NOMO-1 (cell line): ENCODE measurements at regions not wholly inside any gene's neighbourhood (a gene's known extent, or its start where the extent isn't known, plus 50 kb on each side); places are given as distances from the start of the nearest gene placed in this dataset.
"Not testable (repeated sequence)": the region's sequence is repeated elsewhere in the genome, so short reads cannot be mapped to it uniquely, and the experiment has no call there.

ENCODE experiments used
- DNase-seq, 2 experiments: peaks; one replicate each; lab custom pipeline; 2025; ENCODE audit not compliant: unreplicated experiment in 2 of 2; lab: John Stamatoyannopoulos, UW

DNA sequence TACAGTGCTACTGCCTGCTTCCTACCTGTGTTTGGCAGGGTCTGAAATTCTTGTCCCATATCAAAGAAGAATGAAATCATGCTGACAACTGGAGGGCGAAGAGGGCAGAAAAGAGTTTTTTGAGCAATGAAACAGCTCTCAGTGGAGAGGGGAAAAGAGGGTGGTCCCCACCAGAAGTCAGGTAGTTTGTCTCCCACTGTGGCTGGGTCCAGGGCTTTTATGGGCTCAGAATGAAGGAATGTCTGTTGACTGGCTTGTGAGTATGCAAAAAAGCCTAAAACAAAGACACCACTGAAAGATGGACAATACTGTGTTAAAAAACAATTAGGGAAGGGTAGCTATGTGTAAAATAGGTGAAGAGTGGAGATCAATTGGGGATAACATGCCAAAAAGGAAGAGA lies 115.0 kb downstream of the ADAM29 start:
- DNase-seq = no peak

DNA sequence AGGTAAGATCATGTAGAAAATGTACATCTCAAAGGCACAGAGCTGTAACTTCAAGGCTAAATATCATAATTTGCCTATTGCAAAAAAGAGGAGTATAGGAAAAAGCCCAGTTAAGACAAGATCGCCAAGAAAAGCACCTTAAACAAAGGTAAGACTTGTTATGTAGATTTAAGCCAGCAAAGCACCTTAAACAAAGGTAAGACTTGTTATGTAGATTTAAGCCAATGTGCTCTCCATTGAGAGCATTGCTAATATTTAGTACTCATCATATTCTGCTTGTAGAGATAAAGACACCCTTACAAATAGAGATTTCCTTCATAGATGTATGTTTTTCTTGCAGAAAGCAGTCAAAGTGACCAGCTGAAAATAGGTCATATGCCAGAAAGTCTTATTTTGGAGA lies 115.8 kb downstream of the ADAM29 start:
- no peak for DNase-seq

DNA sequence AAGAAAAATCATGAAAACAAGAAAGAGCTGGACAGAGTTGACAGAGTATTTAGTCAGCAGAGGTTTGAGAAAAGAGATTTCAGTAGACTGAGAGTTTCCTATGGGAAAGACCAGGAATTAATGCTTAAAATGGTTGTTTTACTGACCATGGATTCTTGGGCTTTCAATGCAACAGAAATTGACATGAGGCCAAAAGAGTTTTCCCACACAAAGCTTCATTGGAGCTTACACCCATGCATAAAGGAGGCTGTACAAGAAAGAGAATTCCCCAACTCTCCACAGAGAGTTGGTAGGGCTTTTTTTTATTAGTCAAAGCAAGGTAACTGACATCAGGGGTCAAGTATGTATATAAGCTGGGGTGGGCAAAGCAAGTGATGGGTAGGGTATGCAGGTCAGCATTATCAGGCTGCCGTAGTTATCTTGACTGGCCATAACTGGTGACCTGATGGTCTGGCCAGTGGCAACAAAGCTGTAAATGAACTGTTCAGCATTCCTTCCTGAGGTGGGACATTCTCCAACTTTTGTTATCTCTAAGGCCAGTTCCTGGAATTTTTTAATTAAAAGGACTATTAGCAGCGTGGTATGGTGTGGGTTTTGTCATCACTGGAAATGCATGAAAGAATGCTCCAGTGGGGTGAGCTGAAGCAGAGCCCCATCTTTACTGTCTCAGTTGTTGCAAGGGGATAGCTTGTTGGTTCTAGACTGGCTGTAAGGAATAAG lies 117.0 kb downstream of the ADAM29 start:
- DNase-seq = no peak

DNA sequence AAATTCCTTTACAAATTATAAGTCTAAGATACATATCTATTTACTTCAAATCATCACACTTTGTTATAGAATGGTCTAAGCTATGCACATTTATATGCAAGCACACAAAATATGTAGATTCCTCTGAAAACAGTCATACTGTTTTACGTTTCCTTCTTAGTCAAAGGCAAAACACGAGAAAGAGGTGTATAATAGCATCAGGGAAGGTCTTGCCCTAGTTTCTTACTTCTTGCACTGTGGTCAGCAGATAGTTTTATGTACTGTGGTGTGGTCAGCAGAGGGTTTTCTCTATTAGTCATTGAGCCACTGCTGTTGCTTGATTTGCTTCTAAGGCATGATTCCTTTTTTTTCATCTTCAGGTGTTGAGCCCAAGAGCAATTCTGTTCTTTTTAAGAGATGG lies 117.7 kb downstream of the ADAM29 start:
- no peak for DNase-seq

DNA sequence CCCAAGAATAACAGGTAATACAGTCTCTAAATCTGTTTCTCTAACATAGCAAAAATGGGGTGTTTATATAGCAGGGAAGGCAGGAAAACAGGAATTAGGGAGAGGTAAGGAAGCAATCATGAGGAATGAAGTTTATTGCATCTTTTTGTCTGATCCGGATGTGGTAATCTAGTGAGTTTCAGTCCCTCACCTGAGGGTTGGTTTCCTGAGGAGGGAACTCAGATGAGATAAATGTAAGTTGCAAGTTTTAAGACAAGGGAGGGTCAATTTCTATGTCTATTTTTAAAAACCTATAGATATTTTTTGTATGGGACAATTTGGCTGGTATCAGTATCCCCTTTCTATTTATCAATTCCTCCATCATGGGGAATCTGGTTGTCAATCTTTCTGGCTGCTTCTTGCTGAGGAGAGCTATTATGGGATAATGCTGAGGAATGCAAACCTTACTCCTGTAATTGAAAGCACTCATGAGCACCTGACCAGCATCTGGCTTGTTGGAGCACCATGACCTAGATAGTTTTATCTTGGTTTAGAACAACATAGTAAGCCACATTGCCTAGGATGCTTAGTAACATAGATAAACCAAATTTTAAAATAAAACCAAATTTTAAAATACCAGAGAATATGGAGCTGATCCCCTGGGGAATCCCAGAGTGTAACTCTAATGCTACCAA lies 130.1 kb downstream of the ADAM29 start:
- no peak for DNase-seq

DNA sequence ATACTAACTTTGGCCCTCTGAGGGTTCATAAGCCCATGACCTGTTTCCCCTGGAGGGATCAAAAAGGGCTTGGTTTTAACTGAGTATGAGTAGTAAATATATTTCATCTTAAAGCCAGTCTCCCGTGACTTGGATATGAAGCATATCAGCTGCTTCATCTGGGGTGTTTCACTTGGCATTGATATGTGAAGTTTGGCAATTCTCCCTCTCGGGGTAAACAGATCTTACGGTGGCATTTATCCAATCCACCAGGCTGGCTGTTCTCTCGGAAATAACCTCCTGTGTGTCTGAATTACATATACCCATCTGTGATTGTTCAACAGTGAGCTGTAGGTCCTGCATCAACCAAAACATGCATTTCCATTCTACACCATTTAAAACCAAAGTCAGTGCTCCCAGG lies 130.7 kb downstream of the ADAM29 start:
- DNase-seq = no peak

DNA sequence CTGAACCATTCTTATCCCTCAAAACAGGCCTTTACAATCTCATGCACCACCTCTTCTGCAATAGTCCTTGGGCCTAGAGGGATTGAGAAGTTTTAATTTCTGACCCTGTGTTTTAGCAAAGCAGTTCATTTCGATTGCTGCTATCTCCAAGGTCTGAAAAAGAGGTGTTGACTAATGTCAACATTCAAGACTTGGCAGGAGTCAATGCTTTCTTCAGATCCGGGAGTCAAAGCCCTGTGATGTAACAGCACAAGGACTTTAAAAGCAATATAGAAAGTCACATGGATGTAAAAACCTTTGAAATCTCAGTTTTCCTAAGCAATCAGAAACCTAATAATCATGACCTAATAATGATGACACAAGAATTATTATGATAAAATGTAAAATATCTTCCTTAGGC lies 133.8 kb downstream of the ADAM29 start:
- DNase-seq = no peak

DNA sequence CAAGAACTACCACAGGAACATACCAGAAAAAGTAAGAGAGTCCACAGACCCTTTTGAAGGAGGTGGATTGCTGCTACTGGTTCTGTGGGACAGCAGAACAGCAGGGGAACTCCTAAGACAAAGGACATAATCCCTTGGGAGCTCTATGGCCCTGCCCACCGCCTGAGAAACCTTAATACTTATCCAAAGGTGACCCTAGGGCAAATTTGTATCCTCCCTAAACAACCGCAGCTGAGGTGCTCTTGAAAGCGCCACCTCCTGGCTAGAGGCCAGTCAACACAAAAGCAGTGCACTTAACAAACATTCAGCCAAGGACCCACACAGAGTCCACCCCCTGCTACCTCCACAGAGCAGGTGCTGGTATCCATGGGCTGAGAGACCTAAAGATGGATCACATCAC lies 136.8 kb downstream of the ADAM29 start:
- DNase-seq = no peak

DNA sequence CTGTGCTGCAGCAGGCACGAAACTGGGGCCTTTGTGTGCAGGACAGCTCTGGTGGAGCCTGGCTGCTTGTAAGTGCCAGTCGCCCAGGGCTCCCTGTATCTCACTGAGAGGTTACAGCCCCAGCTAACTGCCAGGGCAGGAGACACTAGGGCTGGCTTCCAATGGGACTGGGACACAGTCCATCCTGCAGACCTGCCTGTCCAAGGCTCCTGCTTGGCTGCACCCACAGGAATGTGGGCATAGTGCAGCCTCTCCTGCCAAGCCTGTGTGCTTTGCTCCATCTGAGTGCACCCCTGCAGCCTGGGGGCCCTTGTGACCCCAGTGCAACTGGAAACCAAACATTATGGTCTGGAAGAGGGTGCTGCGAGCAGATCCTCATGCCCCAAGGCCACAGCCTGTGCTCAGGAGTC lies 144.0 kb downstream of the ADAM29 start:
- DNase-seq = no peak

DNA sequence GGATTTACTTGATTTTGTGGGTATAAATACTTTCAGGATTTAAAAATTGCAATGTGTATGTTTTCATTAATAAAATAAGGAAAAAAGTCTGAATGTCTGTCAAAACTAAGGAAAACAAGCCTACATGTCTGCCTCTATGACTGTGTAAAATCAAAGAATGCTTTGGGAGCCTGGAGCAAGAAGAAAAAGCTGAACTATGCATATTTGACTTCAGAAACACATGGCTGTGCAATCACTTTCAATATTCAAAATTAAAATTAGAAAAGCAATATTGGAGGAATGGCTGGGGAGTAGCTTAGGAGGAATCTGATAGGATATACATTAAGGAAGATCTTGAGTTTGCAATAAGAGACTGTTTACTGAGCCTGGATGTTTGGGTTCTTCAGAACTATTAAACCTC lies 147.1 kb downstream of the ADAM29 start:
- DNase-seq = no peak

DNA sequence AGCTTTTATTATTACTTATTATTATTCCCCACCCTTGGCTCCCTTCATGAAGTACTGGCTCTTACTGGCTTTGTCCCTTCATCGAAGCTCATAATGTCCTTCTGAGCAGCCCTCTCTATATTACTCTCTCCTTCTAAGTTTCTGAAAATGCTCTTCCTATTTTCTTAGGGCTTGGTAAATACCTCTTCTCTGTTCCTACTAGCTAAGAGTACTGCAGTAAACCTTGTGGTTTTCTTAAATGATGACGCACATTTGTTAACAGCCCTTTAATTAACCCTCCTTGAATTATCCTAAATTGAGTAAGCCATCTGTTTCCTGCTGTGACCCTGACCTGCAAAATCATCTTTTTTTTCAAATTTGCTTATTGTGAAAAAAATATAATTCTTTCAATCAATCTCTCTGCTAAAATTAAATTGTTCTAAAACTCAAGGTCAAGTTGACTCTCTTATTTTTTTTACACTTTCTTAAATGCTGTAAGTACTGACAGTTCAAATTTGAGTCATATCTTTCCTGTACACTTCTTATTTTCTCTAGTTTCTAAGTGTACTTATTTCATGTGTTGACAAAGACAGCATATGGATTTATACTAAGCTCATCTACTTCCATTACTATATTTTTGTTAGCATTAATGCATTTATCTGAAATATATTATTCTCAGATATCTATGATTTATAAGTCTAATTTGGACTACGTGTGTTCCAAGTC lies 148.9 kb downstream of the ADAM29 start:
- DNase-seq = peak; percentile 9 to 56

DNA sequence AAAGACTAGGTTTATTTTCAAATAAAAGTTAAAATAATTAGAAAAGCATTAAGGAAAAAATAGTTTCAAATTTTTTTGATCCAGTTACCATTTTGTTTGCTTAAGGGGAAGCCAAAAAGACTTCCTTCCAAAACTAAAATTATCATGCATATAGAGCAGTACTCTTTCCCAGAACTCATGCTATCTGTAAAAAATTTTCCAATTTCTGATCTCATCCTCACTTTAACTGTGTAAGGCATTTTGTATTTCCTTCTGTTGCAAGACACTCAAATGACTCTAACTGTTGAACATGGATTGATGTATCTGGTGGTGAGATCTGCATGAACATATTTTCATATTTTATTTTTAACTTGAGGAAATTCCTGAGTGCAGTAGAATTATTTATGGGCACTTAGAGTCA lies 150.1 kb downstream of the ADAM29 start:
- DNase-seq = no peak

DNA sequence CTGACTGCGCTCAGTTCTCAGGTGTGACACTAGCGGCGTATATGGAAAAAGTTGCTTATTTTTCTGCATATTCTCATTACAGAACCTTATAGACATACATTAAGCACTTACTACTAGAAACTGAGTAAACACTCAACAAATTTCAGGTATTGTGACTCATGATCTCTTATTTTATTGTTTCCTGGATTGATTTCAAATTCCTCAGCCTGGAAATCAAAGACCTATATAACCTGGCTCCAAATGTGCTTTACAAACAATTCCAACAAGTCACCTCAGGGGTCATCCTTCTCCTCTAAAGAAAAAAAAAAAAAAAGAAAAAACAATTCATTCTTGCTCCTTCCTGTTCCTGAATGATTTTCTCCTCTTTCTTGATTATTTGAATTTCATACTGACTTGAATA lies 152.3 kb downstream of the ADAM29 start:
- DNase-seq = no peak

DNA sequence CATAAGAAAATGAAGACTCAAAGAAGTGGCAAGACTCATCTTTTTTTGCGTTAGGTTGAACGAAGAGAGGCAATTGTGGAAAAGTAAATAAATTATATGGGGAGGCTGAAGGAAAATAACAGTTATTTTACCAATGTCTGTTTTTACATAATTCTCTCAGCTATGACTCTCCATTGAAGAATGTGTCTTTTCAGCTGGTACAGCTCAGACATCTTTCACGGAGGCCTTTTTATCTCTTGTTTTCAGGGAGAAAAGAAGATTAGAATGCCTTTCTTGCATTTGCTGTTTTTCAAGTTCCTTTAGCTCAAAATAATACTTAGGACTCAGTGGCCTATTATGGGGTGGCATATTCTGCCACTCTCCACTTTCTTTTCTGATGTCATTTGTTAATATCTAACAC lies 153.0 kb downstream of the ADAM29 start:
- DNase-seq = no peak

DNA sequence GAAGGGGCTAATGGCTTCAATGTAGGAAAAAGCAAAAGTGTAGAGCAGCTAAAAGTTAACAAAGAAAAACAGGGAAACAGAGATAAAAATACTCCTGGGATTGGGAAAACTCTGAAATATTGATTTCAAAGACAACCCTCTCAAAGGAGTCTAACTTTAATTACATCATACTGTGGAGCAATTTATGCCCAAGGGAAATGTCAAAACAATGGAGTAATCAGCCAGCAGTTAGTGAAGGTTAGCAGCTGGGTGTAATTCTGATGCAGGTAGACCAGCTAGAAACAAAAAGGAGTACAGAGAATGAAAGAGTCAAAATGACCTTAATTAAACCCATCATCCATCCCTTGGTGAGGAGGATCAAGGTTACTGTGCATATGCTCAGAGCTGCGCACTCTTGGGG lies 169.0 kb downstream of the ADAM29 start:
- DNase-seq = no peak

DNA sequence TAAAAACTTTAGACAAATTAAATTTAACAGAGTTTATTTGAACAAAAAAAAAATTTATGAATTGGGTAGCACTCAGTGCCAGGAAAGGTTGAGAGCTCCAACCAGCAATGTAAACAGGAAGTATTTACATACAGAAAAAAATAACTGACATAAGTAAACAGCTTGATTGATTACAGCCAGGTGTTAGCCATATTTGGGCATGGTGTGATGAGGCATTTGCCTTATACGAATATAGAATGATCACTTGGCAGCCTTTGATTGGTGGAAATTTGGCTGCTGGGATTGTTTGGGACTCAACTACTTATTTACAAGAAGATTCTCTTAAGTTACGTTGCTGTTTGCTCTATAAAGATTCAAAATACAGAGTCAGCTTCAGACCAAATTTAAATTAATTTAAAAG lies 172.0 kb downstream of the ADAM29 start:
- DNase-seq = no peak

DNA sequence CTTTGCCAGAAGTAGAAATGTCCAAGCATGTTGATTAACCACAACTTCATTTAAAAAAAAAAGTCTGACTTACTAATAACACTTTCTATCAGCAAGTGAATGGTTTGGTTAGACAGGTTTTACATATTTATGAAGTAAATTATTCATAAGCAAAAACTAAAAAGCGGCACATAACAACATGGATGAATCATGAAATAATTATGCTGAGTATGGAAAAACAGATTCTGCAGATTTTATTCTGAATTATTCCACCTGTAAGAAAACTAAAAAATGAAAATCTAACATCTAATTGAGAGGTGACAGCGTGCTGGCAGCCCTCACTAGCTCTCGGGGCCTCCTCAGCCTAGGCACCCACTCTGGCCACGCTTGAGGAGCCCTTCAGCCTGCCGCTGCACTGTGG lies 173.5 kb downstream of the ADAM29 start:
- no peak for DNase-seq

DNA sequence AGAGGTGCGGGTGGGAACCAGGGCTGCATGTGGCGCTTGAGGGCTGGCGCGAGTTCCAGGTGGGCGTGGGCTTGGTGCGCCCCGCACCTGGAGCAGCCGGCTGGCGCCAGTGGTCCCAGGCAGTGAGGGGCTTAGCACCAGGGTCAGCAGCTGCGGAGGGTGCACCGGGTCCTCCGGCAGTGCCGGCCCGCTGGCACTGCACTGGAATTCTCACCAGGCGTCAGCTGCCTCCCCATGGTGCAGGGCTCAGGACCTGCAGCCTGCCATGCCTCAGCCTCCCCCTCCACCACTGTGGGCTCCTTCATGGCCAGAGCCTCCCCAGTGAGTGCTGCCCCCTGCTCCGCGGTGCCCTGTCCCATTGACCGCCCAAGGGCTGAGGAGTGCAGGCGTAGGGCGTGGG lies 174.0 kb downstream of the ADAM29 start:
- DNase-seq = no peak

DNA sequence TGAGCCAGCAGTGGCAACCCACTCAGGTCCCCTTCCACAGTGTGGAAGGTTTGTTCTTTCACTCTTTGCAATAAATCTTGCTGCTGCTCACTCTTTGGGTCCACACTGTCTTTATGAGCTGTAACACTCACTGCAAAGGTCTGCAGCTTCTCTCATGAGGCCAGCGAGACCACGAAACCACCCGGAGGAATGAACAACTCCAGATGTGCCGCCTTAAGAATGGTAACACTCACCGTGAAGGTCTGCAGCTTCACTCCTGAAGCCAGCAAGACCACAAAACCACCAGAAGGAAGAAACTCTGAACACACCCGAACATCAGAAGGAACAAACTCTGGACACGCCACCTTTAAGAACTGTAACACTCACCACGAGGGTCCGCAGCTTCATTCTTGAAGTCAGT lies 174.9 kb downstream of the ADAM29 start:
- not testable (repeated sequence) for DNase-seq

DNA sequence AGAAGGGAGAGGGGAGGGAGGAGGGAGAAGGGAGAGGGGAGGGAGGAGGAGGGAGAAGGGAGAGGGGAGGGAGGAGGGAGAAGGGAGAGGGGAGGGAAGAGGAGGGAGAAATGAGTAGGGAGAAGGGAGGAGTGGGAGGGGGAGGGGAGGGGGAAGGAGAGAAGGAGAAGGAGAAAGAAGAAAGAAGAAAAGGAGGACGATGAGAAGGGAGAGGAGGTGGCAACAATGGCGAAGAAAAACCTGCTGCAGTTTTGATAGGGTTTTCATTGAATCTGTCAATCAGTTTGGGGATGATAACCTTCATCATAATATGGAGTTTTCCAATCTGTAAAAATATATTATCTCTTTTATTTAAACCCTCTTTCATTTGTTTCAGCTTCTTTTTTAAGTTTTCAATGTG lies 185.2 kb downstream of the ADAM29 start:
- no peak for DNase-seq

DNA sequence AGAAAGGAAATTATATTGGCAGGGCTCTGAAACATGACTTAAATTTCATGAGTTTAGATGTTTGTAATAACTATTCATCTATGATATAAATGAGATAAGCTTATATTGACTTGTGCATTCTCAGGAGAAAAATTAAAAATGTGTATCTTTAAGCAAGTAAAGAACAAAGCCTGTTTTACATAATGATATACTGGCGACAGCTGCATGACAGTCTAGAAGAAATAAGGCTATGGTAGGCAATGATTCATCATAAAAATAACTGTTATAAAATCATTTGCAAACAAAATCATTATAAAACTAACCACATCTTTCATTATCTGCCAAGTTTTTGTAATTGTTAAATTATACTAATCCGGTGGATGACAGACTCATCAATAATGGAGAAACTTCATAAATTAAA lies 188.1 kb downstream of the ADAM29 start:
- DNase-seq = no peak

DNA sequence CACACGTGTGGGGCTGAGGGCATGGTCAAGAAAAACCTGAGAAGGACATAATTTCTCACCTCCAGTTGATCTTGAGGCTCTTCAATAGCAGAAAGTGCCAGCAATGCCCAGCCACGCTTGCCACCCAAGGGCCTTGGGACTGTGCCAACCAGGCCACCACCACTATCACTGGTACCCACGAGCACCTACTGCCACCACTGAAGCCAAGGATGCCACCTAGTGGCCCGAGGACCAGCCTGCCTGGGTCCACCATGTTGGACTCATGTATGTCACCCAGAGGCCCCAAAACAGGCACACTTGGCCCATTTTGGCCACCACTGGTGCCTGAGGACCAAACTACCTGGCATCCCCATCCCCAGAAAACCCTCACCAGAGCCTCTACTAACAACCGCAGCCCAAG lies 191.8 kb downstream of the ADAM29 start:
- DNase-seq = no peak
